Transverse colon (tissue), 4 donors: ENCODE measurements at regions not wholly inside any gene's neighbourhood (a gene's known extent, or its start where the extent isn't known, plus 50 kb on each side); places are given as distances from the start of the nearest gene placed in this dataset.

Experiments used
- DNase-seq: peaks from one replicate; pipeline ENCODE4 v3.0.0-alpha.2; 2019
- H3K27ac ChIP-seq, 4 donors: fragments of 200-600 bp; sonication (generic); 2 replicates each; pipeline ENCODE4 v1.5.1; 2016 to 2018; ENCODE audit warnings: inconsistent platforms in 4 of 4
- H3K27me3 ChIP-seq: fragments of 200-600 bp; sonication (generic); 2 replicates; pipeline ENCODE4 v1.5.1; 2017; ENCODE audit warnings: inconsistent platforms
- H3K36me3 ChIP-seq, 4 donors: fragments of 200-600 bp; sonication (generic); 2 replicates each; pipeline ENCODE4 v1.5.1; 2017 to 2019; ENCODE audit warnings: inconsistent platforms in 4 of 4
- H3K4me1 ChIP-seq, 4 donors: fragments of 200-600 bp; sonication (generic); 2 replicates each; pipeline ENCODE4 v1.5.1; 2017 to 2020; ENCODE audit warnings: inconsistent platforms in 4 of 4
- H3K4me3 ChIP-seq, 4 donors: fragments of 200-600 bp; sonication (generic); 1 replicate in 1 of 4; 2 replicates in 3 of 4; pipeline versions ENCODE4 v1.5.1 to v1.6.1; 2017 to 2019; ENCODE audit warnings: inconsistent platforms in 4 of 4
- H3K9me3 ChIP-seq, 2 donors: fragments of 200-600 bp; sonication (generic); 2 replicates each; pipeline ENCODE4 v1.5.1; 2017 to 2019; ENCODE audit warnings: inconsistent platforms in 2 of 2
- EP300 ChIP-seq: sonication (generic); formaldehyde crosslinking; IDR thresholded peaks from one replicate; pipeline ENCODE4 v1.6.1; 2017; ENCODE audit warnings: antibody characterized with exemption, low read depth
- POLR2A ChIP-seq: fragments of 450-650 bp; IDR thresholded peaks from one replicate; pipeline ENCODE4 v1.6.1; 2016; ENCODE audit warnings: antibody characterized with exemption, mild to moderate bottlenecking, moderate library complexity
- POLR2AphosphoS5 ChIP-seq, 3 donors: sonication (generic); formaldehyde crosslinking; IDR thresholded peaks; one replicate each; pipeline ENCODE4 v1.6.1; 2016; ENCODE audit warnings: antibody characterized with exemption in 3 of 3
- WGBS, 2 donors: methylation state at CpG; one replicate each; pipeline ENCODE4 v1.1.5; 2018; ENCODE audit warnings: low coverage in 1 of 2; 5-methylcytosine and 5-hydroxymethylcytosine counted together
- in situ Hi-C, 4 donors: fragments of 200-750 bp; cut with MboI; loops; one replicate each; pipeline versions ENCODE4 v1.15.0 to v1.15.1; 2017; ENCODE audit warnings: low sequenced_read_pairs in 3 of 4, low pct_ligation_motif_present in 1 of 4, low pct_unique_long_range_greater_than_20kb in 1 of 4
- intact Hi-C: fragments of 100-400 bp; cut with DNase I; formaldehyde crosslinking; loops from one replicate; pipeline ENCODE4 v1.15.1; 2023; ENCODE audit warnings: low total_unique reads
- TF ChIP-seq, protein P1 (sequence below), 5 experiments: fragments of 200-600 bp in 3 of 5; fragments of 450-650 bp in 2 of 5; sonication (generic) in 3 of 5; IDR thresholded peaks; 1 replicate in 2 of 5; 2 replicates in 3 of 5; pipeline ENCODE4 v1.5.1; 2016 to 2017; ENCODE audit warnings: antibody characterized with exemption in 5 of 5, inconsistent platforms in 3 of 5, mild to moderate bottlenecking in 2 of 5, moderate library complexity in 1 of 5

GRCh38 chr13:111639196-111639705 lies 318.8 kb downstream of the TEX29 start:
- no peaks in the 10 kb centered on the region for H3K27me3 ChIP-seq

GRCh38 chr13:111640006-111640405 lies 319.6 kb downstream of the TEX29 start:
- 75 to 80% methylated on average over 2 to 13 of the region's 13 CpGs for WGBS, 2 donors
- no peaks in the 10 kb centered on the region for H3K4me1 ChIP-seq
- intact Hi-C loops, result no loop called here

More at GRCh38 chr13:111639196-111639705, 318.8 kb downstream of the TEX29 start:
- in situ Hi-C loops, result no loop called here
- no peak for TF ChIP-seq EP300
- TF ChIP-seq POLR2A, result no peak
- TF ChIP-seq POLR2AphosphoS5 (IDR thresholded peaks at IDR 0.05), result no peak
- TF ChIP-seq, protein P1, sequence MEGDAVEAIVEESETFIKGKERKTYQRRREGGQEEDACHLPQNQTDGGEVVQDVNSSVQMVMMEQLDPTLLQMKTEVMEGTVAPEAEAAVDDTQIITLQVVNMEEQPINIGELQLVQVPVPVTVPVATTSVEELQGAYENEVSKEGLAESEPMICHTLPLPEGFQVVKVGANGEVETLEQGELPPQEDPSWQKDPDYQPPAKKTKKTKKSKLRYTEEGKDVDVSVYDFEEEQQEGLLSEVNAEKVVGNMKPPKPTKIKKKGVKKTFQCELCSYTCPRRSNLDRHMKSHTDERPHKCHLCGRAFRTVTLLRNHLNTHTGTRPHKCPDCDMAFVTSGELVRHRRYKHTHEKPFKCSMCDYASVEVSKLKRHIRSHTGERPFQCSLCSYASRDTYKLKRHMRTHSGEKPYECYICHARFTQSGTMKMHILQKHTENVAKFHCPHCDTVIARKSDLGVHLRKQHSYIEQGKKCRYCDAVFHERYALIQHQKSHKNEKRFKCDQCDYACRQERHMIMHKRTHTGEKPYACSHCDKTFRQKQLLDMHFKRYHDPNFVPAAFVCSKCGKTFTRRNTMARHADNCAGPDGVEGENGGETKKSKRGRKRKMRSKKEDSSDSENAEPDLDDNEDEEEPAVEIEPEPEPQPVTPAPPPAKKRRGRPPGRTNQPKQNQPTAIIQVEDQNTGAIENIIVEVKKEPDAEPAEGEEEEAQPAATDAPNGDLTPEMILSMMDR (IDR thresholded peaks at IDR 0.05), result no peak
- WGBS, 2 donors, result 65 to 67% methylated on average over 1 to 10 of the region's 10 CpGs
- Histone ChIP-seq H3K4me1 (no peaks in the 10 kb centered on the region), H3K4me3 (no peak overlapping the region), H3K9me3 (no peaks in the 10 kb centered on the region), H3K27ac (no peak overlapping the region), H3K36me3 (no peaks in the 10 kb centered on the region)
- DNase-seq, result no peak
- intact Hi-C loops, result no loop called here

GRCh38 chr13:111640476-111640875 lies 320.0 kb downstream of the TEX29 start:
- in situ Hi-C loops (no loop called here), intact Hi-C loops (no loop called here)
- H3K27ac ChIP-seq, result no peak overlapping the region
- WGBS, 2 donors, result 48 to 62% methylated on average over 6 to 9 of the region's 9 CpGs
- no peak overlapping the region for H3K4me3 ChIP-seq
- H3K4me1 ChIP-seq, result no peaks in the 10 kb centered on the region
- H3K36me3 ChIP-seq, result no peaks in the 10 kb centered on the region
- H3K9me3 ChIP-seq, result no peaks in the 10 kb centered on the region
- no peaks in the 10 kb centered on the region for H3K27me3 ChIP-seq
- TF ChIP-seq POLR2AphosphoS5 (IDR thresholded peaks at IDR 0.05), result no peak
- no peak for DNase-seq

More at GRCh38 chr13:111640006-111640405, 319.6 kb downstream of the TEX29 start:
- Histone ChIP-seq H3K27ac (no peak overlapping the region), H3K36me3 (no peaks in the 10 kb centered on the region), H3K9me3 (no peaks in the 10 kb centered on the region), H3K4me3 (no peak overlapping the region), H3K27me3 (no peaks in the 10 kb centered on the region)
- TF ChIP-seq, protein P1 (IDR thresholded peaks at IDR 0.05), result no peak
- TF ChIP-seq POLR2A (no peak), POLR2AphosphoS5 (IDR thresholded peaks at IDR 0.05) (no peak), EP300 (no peak)
- no peak for DNase-seq
- in situ Hi-C loops, result no loop called here

GRCh38 chr13:111642156-111642767 lies 321.8 kb downstream of the TEX29 start:
- H3K27ac ChIP-seq, result no peak overlapping the region
- WGBS, 2 donors, result 67 to 75% methylated on average over 2 to 12 of the region's 12 CpGs
- H3K9me3 ChIP-seq, result no peaks in the 10 kb centered on the region
- intact Hi-C loops (no loop called here), in situ Hi-C loops (no loop called here)
- H3K4me3 ChIP-seq, result no peak overlapping the region
- no peak for DNase-seq
- H3K27me3 ChIP-seq, result no peaks in the 10 kb centered on the region
- no peaks in the 10 kb centered on the region for H3K36me3 ChIP-seq
- H3K4me1 ChIP-seq, result no peaks in the 10 kb centered on the region
- no peak for TF ChIP-seq EP300
- TF ChIP-seq POLR2A, result no peak
- no peak for TF ChIP-seq POLR2AphosphoS5 (IDR thresholded peaks at IDR 0.05)
- TF ChIP-seq, protein P1 (IDR thresholded peaks at IDR 0.05), result no peak
